ENCODE measurements at regions not wholly inside any gene's neighbourhood (a gene's known extent, or its start where the extent isn't known, plus 50 kb on each side); places are given as distances from the start of the nearest gene placed in this dataset.

- Histone ChIP-seq H3F3A (replicated peaks; ENCODE audit: insufficient read depth) (no peaks in the 10 kb centered on the region), H3K9ac (no peak overlapping the region), H3K27ac (ENCODE audit: low read depth in 2 of 2, low read length in 1 of 2) (no peak overlapping the region), H3K27me3 (ENCODE audit: insufficient read depth) (no peaks in the 10 kb centered on the region), H2AFZ (ENCODE audit: low read depth) (no peak overlapping the region), H4K20me1 (ENCODE audit: insufficient read depth) (no peaks in the 10 kb centered on the region), H3K36me3 (replicated peaks in 1 of 2; ENCODE audit: control insufficient read depth in 1 of 2, insufficient read depth in 2 of 2, low read length in 1 of 2) (no peaks in the 10 kb centered on the region), H3K4me1 (ENCODE audit: control insufficient read depth in 1 of 2, insufficient read depth in 2 of 2, low read depth in 1 of 2, low read length in 1 of 2) (no peaks in the 10 kb centered on the region), H3K79me2 (ENCODE audit: insufficient read depth) (no peaks in the 10 kb centered on the region), H3K9me2 (no peaks in the 10 kb centered on the region), H3K4me3 (ENCODE audit: low read depth in 2 of 2, low read length in 1 of 2) (no peak overlapping the region), H3K4me2 (no peak overlapping the region), H3K9me3 (no peaks in the 10 kb centered on the region)
- no peak for DNase-seq
- WGBS (ENCODE audit: low lambda C conversion rate): 1% methylated on average over 2 of the region's 2 CpGs
- CTCF ChIA-PET: no interaction called here
- POLR2A ChIA-PET: no interaction called here
- TF ChIP-seq, protein P1, sequence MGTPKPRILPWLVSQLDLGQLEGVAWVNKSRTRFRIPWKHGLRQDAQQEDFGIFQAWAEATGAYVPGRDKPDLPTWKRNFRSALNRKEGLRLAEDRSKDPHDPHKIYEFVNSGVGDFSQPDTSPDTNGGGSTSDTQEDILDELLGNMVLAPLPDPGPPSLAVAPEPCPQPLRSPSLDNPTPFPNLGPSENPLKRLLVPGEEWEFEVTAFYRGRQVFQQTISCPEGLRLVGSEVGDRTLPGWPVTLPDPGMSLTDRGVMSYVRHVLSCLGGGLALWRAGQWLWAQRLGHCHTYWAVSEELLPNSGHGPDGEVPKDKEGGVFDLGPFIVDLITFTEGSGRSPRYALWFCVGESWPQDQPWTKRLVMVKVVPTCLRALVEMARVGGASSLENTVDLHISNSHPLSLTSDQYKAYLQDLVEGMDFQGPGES (IDR thresholded peaks at IDR 0.05; ENCODE audit: low read depth, low read length): no peak
- TF ChIP-seq, protein P2, sequence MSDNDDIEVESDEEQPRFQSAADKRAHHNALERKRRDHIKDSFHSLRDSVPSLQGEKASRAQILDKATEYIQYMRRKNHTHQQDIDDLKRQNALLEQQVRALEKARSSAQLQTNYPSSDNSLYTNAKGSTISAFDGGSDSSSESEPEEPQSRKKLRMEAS (IDR thresholded peaks at IDR 0.05; ENCODE audit: low read depth): no peak
- no peak for TF ChIP-seq EP300 (IDR thresholded peaks at IDR 0.05; ENCODE audit: borderline replicate concordance in 1 of 2, low read depth in 1 of 2, low read length in 1 of 2)
- TF ChIP-seq NRF1 (IDR thresholded peaks at IDR 0.05; ENCODE audit: low read depth, low read length): no peak
- TF ChIP-seq FOXM1 (IDR thresholded peaks at IDR 0.05; ENCODE audit: low read depth): no peak
Observed at GRCh38 chr14:25882899-25883298, 714.9 kb downstream of the NOVA1 start.

DNA sequence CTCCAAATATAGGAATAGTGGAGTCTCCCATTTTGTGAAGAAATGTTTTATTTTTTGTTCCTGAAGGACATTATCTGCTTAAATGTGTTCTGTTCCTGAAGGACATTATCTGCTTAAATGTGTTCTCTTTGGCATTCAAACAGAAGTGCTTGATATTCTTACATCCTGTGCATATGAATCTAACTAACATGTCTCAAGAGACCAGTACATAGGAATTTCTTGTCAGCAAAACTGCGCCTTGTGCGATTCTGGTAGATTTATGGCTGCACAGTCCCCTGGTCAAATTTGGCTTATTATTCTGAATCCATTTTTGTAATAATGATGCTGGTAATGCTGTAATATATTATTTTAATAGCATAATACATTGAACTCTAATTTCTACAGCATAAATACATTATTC lies 722.4 kb downstream of the NOVA1 start:
- no peak overlapping the region for H3K4me2 ChIP-seq
- TF ChIP-seq SIN3A (IDR thresholded peaks at IDR 0.05; ENCODE audit: borderline replicate concordance, low read depth, low read length) (no peak), TCF12 (IDR thresholded peaks at IDR 0.05) (no peak), GABPA (IDR thresholded peaks at IDR 0.05; ENCODE audit: low read depth) (no peak), MXI1 (IDR thresholded peaks at IDR 0.05; ENCODE audit: low read depth, low read length) (no peak), NFIC (IDR thresholded peaks at IDR 0.05; ENCODE audit: borderline replicate concordance) (no peak)
- TF ChIP-seq, protein P2 (IDR thresholded peaks at IDR 0.05; ENCODE audit: low read depth): no peak
- TF ChIP-seq, protein P3, sequence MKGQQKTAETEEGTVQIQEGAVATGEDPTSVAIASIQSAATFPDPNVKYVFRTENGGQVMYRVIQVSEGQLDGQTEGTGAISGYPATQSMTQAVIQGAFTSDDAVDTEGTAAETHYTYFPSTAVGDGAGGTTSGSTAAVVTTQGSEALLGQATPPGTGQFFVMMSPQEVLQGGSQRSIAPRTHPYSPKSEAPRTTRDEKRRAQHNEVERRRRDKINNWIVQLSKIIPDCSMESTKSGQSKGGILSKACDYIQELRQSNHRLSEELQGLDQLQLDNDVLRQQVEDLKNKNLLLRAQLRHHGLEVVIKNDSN (IDR thresholded peaks at IDR 0.05; ENCODE audit: borderline replicate concordance, low read depth): no peak
- H3K4me1 ChIP-seq (ENCODE audit: control insufficient read depth in 1 of 2, insufficient read depth in 2 of 2, low read depth in 1 of 2, low read length in 1 of 2): no peaks in the 10 kb centered on the region
- no peak overlapping the region for H3K4me3 ChIP-seq (ENCODE audit: low read depth in 2 of 2, low read length in 1 of 2)
- no peaks in the 10 kb centered on the region for H3K9me3 ChIP-seq
- WGBS (ENCODE audit: low lambda C conversion rate): 5% methylated on average over 2 of the region's 2 CpGs
- H3K79me2 ChIP-seq (ENCODE audit: insufficient read depth): no peaks in the 10 kb centered on the region
- CTCF ChIA-PET: no interaction called here
- no peak overlapping the region for H3K9ac ChIP-seq
- H3K27me3 ChIP-seq (ENCODE audit: insufficient read depth): no peaks in the 10 kb centered on the region
- POLR2A ChIA-PET: no interaction called here
- no peak overlapping the region for H3K27ac ChIP-seq (ENCODE audit: low read depth in 2 of 2, low read length in 1 of 2)
- H3K9me2 ChIP-seq: no peaks in the 10 kb centered on the region
- no peaks in the 10 kb centered on the region for H3K36me3 ChIP-seq (replicated peaks in 1 of 2; ENCODE audit: control insufficient read depth in 1 of 2, insufficient read depth in 2 of 2, low read length in 1 of 2)
- H4K20me1 ChIP-seq (ENCODE audit: insufficient read depth): no peaks in the 10 kb centered on the region
- H3F3A ChIP-seq (replicated peaks; ENCODE audit: insufficient read depth): no peaks in the 10 kb centered on the region
- no peak overlapping the region for H2AFZ ChIP-seq (ENCODE audit: low read depth)
- DNase-seq: no peak

All from SK-N-SH (cell line).